Upper lobe of left lung (tissue), 4 donors: ENCODE measurements at regions not wholly inside any gene's neighbourhood (a gene's known extent, or its start where the extent isn't known, plus 50 kb on each side); places are given as distances from the start of the nearest gene placed in this dataset.

ENCODE experiments used
- CTCF ChIP-seq, 6 experiments: fragments of 450-650 bp in 4 of 6; fragments of 200-600 bp in 2 of 6; sonication (generic) in 2 of 6; IDR thresholded peaks; one replicate each; pipeline ENCODE4 v1.5.1; 2016 to 2019; ENCODE audit warnings: antibody characterized with exemption in 6 of 6
- EP300 ChIP-seq, 4 donors: sonication (generic); formaldehyde crosslinking; IDR thresholded peaks; one replicate each; pipeline ENCODE4 v1.5.1; 2017; ENCODE audit warnings: antibody characterized with exemption in 4 of 4, control low read depth in 2 of 4
- POLR2A ChIP-seq, 4 donors: fragments of 450-650 bp; IDR thresholded peaks; one replicate each; pipeline ENCODE4 v1.5.1; 2016 to 2017; ENCODE audit warnings: antibody characterized with exemption in 4 of 4, mild to moderate bottlenecking in 2 of 4

GRCh38 chr19:46947866-46948265, 71.8 kb upstream of the NPAS1 start:
- TF ChIP-seq CTCF (IDR thresholded peaks at IDR 0.05), result no peak
- TF ChIP-seq POLR2A (IDR thresholded peaks at IDR 0.05), result no peak
- no peak for TF ChIP-seq EP300 (IDR thresholded peaks at IDR 0.05)
